Epithelial cell of proximal tubule (primary cell): ENCODE measurements at regions not wholly inside any gene's neighbourhood (a gene's known extent, or its start where the extent isn't known, plus 50 kb on each side); places are given as distances from the start of the nearest gene placed in this dataset.

Experiments used
- DNase-seq: peaks from one replicate; pipeline ENCODE4 v3.0.0-alpha.2; 2011; ENCODE audit warnings: low read depth
- H3K4me3 ChIP-seq: 2 replicates; pipeline ENCODE4 v1.5.1; 2011; ENCODE audit warnings: low read depth, mild to moderate bottlenecking, low read length
- TF ChIP-seq, protein P1 (sequence below): conservative IDR thresholded peaks from 2 replicates; pipeline ENCODE4 v1.5.1; 2012; ENCODE audit warnings: low read depth, mild to moderate bottlenecking, low read length

GRCh38 chr5:10049858-10050455 is 199.7 kb downstream of the ATPSCKMT start:
- TF ChIP-seq, protein P1, sequence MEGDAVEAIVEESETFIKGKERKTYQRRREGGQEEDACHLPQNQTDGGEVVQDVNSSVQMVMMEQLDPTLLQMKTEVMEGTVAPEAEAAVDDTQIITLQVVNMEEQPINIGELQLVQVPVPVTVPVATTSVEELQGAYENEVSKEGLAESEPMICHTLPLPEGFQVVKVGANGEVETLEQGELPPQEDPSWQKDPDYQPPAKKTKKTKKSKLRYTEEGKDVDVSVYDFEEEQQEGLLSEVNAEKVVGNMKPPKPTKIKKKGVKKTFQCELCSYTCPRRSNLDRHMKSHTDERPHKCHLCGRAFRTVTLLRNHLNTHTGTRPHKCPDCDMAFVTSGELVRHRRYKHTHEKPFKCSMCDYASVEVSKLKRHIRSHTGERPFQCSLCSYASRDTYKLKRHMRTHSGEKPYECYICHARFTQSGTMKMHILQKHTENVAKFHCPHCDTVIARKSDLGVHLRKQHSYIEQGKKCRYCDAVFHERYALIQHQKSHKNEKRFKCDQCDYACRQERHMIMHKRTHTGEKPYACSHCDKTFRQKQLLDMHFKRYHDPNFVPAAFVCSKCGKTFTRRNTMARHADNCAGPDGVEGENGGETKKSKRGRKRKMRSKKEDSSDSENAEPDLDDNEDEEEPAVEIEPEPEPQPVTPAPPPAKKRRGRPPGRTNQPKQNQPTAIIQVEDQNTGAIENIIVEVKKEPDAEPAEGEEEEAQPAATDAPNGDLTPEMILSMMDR: no peak
- DNase-seq: no peak
- no peak overlapping the region for H3K4me3 ChIP-seq

DNA sequence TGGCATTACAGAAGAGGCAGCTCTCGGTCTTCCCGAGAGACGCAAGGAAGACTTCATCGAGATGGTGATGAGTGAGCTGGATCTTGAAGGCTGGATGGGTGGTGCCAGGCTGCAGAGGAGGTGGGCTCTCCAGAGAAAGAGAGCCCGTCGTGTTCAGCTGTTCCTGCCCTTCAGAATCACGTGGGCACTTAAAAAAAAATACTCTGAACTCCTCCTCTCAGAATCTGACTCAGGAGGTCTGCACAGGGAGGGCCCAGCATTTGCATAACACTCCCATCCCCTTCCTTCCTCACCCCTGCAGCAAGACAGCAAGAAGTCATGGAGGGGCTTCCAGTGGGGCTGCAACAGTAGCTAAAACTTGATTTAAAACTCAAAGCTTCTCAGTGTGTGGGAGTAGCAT is 203.0 kb downstream of the ATPSCKMT start:
- TF ChIP-seq, protein P1: no peak
- no peak for DNase-seq
- H3K4me3 ChIP-seq: no peak overlapping the region

- TF ChIP-seq, protein P1: no peak
- no peak for DNase-seq
- no peak overlapping the region for H3K4me3 ChIP-seq
These were observed 204.3 kb downstream of the ATPSCKMT start for GRCh38 chr5:10045376-10045775.

DNA sequence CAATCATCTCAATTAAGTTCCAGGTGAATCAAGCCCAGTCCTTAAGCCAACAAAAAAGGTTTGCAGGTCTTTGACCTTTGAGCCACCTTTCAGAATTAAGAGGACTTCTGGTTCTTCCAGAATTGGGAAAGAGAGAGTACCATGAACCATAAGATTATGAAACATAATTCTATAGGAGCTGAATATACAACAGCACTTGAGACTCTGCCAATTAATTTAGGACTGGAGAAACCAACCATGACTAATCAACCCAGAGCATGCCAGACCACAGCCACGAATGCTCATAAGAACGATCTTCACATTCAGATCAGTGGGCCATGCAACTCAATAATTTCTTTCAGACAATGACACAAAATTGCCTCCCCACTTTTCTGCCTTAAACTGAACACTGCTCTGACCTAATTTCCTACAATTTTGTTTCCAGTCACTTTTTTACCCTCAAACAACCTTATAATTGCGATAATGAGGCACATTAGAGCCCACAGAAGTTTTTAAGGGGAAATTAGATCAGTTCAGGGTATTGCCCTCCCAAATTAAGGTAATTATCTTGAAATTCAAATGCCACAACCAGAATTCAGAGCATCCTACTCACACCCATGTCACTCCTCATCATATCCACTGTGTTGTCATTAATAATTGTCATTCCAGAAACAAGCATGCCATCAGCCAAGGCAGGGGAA is 213.4 kb downstream of the ATPSCKMT start:
- no peak for DNase-seq

DNA sequence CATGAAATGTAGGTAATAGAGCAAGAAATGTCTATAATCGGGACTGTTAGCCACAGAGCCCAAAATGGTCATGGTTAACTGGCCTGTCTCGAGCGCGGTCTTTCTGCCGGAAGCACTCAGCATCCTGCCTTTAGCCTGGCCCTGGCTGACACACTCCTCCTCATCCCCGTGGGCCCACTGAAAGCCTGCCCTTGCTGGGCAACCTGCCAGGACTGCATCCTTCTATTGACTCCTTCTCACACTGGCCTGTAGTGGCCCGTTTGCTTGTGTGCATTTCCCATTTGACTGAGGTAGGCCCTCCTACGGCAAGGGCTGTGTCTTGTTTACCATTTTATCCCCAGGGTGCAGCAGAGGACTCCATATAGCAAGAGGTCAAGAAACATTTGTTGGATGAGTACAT is 215.7 kb downstream of the ATPSCKMT start:
- TF ChIP-seq, protein P1: no peak
- H3K4me3 ChIP-seq: no peak overlapping the region
- no peak for DNase-seq

More for the DNA sequence above, 213.4 kb downstream of the ATPSCKMT start:
- TF ChIP-seq, protein P1: no peak
- H3K4me3 ChIP-seq: no peak overlapping the region

DNA sequence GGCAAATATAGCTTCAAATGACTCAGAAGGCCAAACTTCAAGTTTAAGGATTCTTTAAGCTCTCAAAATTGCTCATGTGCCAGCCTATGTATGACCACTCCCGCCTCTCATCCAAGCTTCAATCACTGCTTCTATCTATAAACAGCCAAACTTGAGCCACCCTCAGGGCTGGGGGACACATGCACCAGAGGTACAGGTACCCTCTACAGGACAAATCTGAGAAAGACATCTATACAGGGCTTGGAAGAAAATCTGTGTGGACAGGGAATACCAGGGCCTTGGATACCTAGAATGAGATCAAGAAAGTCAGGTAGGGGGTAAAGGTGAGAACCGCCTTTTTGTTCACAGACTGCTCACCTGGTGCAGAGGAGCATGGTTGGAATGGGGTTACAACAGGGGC is 217.9 kb downstream of the ATPSCKMT start:
- no peak for DNase-seq
- TF ChIP-seq, protein P1: no peak
- H3K4me3 ChIP-seq: no peak overlapping the region
